ENCODE measurements at regions not wholly inside any gene's neighbourhood (a gene's known extent, or its start where the extent isn't known, plus 50 kb on each side); places are given as distances from the start of the nearest gene placed in this dataset.

DNA sequence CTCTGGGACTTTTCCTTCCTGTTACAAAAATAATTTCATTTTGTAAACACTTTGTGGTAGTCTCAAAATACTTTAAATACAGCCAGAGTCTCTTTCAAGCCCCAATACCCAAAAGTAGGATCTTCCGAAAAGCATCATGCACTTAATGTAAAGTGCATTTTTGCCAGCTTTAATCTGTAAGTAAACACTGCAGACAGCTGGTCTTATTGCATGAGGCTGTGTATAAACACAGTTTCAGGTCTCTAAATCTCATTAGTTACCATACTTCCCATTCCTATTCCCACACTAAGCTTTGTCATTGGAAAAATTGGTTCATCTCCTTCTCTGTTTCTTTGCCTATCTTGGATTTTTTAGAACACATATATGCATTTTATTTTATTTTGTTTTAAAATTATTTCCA is 87.6 kb upstream of the GNAI1 start:
- TF ChIP-seq CTCF (IDR thresholded peaks at IDR 0.05) (no peak), ZFX (IDR thresholded peaks at IDR 0.05; ENCODE audit: borderline replicate concordance) (no peak)
